C4-2B (cell line): ENCODE measurements at regions not wholly inside any gene's neighbourhood (a gene's known extent, or its start where the extent isn't known, plus 50 kb on each side); places are given as distances from the start of the nearest gene placed in this dataset.

Experiments
- CTCF ChIP-seq: fragments of 450-650 bp; conservative IDR thresholded peaks from 2 replicates; pipeline ENCODE4 v1.5.1; 2017; ENCODE audit warnings: mild to moderate bottlenecking
- ZFX ChIP-seq: fragments of 450-650 bp; IDR thresholded peaks from 2 replicates; pipeline ENCODE4 v1.6.1; 2017

GRCh38 chr1:60911966-60912697, 170.2 kb upstream of the NFIA start:
- TF ChIP-seq CTCF (no peak), ZFX (no peak)
